ENCODE measurements at regions not wholly inside any gene's neighbourhood (a gene's known extent, or its start where the extent isn't known, plus 50 kb on each side); places are given as distances from the start of the nearest gene placed in this dataset.

GRCh38 chr2:128451084-128452023 is 132.7 kb upstream of the HS6ST1 start:
- DNase-seq = no peak

DNA sequence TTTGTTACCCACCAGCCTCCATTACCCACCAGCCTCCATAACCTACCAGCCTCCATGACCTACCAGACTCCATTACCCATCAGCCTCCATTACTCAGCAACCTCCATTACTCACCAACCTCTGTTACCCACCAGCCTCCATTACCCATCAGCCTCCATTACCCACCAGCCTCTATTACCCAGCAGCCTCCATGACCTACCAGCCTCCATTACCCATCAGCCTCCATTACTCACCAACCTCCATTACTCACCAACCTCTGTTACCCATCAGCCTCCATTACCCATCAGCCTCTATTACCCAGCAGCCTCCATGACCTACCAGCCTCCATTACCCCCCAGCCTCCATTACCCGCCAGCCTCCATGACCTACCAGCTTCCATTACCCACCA is 133.3 kb upstream of the HS6ST1 start:
- DNase-seq = no peak

DNA sequence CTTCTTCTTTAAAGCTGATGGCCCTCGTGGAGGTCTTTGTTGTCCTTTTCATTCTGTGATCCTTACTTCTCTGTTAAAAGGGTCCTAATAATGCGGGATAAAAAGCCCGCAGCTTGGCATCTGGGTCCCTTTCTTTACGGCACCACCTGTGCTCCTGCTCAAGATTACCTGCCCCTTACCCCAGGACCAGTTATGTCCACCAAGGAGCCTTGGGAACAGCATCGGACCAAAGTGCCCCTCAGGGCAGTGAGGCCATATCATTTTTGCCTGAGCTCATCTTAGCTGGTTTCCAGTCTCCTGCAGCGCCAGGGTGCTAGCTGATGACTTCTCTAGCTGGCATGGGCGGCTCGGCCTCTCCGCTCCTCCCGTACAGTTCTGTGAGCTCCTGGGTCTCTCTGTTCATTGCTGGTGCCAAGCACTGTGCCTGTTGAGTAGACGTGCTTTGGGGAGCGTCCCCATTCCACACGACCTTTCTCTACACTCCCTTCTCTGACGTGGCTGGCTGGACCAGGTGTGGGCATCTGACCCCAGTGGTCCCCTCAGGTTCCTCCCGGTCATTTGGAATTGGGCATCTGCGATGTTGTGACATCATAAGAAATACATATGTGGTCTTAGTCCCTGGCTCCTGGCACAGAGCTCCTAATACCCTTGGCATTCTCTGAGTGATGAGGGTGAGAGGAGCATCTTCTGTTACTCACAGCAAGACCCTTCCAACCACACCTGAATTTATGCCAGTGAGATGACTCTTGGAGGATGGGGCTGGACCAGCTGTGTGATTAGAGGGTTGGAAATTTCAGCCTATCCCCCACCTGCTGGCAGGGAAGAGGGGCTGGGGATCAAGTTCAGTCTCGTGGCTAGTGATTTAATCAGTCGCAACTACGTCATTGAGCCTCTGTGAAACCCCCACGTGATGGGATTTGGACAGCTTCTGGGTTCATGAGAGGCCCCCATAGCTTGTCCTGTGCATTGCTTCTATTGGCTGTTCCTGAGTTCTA is 134.2 kb upstream of the HS6ST1 start:
- no peak for DNase-seq

DNA sequence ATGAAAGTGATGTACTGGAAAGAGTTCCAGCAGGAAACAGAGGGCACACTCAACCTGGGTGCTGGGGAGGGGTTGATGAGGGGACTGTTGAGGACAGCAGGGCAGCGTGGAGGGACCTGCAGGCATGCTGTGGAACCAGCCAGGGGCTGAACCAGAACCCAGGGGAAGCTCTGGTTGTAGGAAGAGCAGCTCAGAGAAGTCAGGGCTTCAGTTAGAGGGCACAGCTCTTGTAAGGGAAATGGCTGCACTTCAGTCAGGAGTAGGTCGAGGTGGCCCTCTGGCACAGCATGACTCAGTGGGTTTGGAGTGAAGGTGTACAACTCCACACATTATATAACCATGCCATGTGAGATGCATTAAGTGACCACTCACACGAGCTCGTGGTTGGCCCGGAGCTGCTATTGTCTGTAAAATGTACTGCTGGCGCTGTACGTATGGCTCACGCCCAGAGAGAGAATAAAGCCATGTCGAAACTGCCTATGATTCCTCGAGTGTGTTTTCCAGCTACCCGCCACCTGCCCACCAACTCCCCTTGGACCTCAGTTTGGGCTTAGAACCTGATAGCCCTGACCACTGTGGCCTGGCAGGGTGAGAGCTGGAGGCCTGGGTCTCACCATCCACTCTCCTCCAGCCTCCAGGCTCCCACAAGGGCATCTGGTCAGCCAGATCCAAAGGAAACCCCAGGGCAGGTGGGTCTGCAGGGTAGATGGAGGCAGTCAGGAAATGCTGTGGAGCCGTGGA is 136.5 kb upstream of the HS6ST1 start:
- no peak for DNase-seq

GRCh38 chr2:128455721-128456050 is 137.0 kb upstream of the HS6ST1 start:
- DNase-seq = no peak

DNA sequence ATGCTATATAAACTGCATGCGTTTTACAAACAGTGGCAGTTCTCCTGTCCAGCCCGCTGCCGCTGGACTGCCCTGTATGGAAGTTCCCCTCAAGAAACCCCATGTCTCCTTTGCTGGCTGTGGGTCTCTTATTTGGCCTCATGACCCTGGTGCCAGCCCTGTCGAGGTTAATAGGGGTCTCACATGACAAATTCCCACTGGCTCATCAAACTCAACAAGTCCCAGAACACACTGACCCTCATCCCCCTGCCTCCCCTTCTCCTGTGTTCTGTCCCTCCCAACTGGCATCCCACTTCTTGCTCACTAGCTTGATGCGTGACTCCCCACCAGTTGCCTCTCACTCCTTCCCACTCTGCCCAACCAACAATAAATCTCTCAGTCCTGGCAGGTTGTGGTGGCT is 137.6 kb upstream of the HS6ST1 start:
- DNase-seq = no peak

GRCh38 chr2:128457006-128457604 is 138.4 kb upstream of the HS6ST1 start:
- DNase-seq = no peak

GRCh38 chr2:128457716-128458115 is 139.0 kb upstream of the HS6ST1 start:
- DNase-seq = no peak

GRCh38 chr2:128458505-128458904 is 139.8 kb upstream of the HS6ST1 start:
- no peak for DNase-seq

GRCh38 chr2:128464456-128464855 is 145.8 kb upstream of the HS6ST1 start:
- no peak for DNase-seq

GRCh38 chr2:128465246-128466170 is 146.8 kb upstream of the HS6ST1 start:
- no peak for DNase-seq

GRCh38 chr2:128466376-128466775 is 147.7 kb upstream of the HS6ST1 start:
- no peak for DNase-seq

- DNase-seq = no peak
These were observed 148.1 kb upstream of the HS6ST1 start for GRCh38 chr2:128466776-128467175.

DNA sequence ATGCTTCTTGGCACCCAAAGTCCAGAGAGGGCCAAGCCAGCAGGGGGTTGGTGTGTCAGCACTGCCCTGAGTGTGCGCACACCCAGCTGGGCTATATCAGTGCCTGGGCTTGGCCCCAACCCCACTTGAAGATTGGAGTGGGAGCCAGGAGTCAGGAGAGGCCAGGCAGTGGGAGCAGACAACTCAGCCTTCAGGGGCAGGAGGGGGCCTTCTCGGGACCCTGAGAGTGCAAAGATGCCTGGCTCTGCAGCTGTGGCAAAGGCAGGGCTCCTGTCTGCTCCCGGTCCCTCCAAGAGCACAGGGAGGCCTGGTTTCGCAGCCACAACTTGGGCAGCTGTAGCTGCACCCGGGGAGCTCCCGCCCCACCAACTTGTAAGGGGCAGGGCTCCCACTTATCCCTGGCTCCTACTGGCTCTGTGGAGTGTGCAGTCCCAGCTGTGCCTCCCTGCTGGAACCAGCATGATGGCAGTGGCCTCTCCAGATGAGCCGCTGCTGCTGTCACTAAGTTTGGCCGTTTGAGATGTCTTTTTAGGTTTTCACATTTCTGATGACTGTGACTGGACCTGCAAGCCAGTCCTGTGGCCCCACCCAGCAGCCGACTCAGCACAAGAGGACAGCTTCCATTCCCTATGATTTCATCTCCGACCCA is 148.8 kb upstream of the HS6ST1 start:
- DNase-seq = no peak

DNA sequence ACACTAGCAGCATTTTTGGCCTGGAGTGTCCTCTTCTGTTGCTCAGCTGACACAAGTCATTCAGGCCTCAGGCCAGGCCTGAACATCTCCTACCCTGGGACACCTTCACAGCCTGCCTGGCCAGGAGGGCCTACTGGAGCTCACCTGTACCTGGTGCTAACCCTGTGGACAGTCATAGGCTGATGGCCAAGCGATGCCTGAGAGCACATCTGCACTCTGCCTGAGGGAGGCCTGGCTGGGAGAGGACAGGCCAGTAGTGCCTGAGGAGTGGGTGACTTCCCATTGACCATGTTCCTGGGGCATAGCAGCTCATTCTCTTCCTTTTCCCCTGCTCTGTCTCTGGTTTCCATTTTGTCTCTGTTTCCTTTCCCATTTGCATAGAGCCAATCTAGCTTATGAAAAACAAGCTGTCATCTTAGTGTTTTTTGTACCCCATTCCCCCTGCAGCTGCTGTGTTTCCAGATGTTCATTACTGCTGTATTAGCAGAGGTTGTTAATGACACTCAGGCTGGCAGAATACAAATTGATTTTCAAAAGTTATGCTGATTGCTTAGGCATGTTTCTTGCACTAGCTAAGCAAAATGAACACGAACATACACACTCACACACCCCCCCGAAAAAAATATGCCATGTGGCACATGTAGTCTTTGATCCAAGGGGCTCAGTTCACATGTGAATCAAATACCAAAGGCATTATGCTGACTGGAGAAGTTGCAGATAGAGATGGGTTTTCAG is 149.7 kb upstream of the HS6ST1 start:
- DNase-seq = no peak

GRCh38 chr2:128469203-128469602 is 150.5 kb upstream of the HS6ST1 start:
- DNase-seq = no peak

DNA sequence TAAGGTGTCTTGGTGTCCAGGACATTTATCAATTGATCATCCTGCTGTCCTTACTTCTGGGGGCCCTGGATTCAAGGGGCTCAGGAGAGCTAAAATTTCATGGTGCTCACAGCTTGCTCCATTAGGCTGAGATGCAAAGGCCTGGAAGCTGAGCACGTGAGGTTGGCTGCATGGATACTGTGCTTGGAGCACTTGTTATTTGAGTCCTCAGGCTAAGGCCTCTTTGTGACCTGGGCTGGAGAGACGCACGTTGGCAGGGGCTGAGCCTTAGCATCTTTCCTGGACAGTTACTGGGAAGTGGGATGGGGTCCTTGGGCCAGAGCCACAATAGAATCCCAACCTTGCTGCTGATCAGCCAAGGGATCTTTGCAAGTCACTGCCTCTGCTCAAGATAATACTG is 151.2 kb upstream of the HS6ST1 start:
- DNase-seq = no peak

- no peak for DNase-seq
These were observed 154.1 kb upstream of the HS6ST1 start for GRCh38 chr2:128472789-128473174.

DNA sequence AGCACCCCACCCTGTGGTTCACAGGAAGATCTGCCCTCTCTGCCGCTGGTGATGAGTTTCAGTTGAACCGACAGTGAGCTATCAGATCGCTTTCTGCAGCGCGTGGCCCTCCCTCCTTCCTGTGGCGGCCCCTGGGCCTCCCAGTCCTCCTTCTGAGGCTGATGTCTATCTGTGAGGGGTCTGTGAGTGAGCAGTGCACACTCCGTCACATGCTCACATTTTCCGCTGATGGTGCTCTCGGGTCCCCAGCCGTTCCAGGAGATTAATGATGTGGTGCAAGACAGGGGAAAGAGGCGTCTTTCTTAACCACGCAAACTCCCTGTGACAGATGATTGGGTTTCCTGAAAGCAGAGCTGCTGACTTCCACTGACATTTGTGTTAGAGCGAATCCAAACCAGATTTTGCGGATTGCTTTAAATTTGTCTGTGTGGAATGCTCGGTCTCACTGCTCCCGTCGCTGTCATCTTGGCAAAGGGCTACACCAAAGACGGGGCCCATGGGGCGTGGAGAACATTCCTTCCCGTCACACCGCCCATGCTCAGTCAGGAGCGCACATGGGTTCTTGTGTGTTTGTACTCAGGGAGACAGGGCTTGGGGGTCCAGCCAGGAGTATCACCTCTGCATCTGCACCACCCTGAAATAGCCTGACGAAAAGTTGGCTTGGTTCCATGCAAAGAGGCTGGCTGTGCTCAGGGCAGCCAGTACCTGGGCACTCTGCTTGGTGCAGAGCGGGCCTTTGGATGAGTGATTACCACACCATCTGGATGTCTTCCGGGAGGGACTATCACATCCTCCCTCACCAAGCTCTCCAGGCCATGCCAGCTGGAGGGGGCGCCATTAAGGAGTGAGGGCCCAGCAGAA is 154.7 kb upstream of the HS6ST1 start:
- peak; percentile 86 for DNase-seq
